ENCODE measurements at regions not wholly inside any gene's neighbourhood (a gene's known extent, or its start where the extent isn't known, plus 50 kb on each side); places are given as distances from the start of the nearest gene placed in this dataset.

- peak; percentile 39 for DNase-seq
Measured at GRCh38 chr5:5665225-5666075, 243.0 kb downstream of the ICE1 start.

GRCh38 chr5:5658889-5659465 lies 236.5 kb downstream of the ICE1 start:
- DNase-seq = no peak

DNA sequence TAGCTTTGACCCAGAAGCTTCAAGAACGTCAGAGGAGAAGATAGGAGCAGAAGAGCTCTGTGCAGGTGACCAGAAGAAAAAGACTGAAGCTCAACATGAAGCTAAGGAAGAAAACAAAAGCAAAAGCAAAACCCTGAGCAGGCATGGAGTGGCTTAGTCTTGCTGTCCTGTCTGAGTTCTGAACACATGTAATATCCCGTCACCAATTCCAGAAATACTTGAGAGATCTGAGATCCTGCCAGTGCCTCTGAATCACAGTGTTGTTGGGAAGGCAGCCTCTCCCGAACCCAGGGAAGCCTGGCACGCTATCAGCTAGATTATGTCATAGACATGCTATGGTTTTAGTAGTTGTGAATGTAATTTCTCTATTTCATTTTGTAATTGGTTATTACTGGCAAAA lies 235.7 kb downstream of the ICE1 start:
- DNase-seq = peak; percentile 72

- DNase-seq = no peak
Measured at GRCh38 chr5:5652181-5652580, 229.7 kb downstream of the ICE1 start.

- no peak for DNase-seq
Measured at GRCh38 chr5:5650949-5651348, 228.5 kb downstream of the ICE1 start.

DNA sequence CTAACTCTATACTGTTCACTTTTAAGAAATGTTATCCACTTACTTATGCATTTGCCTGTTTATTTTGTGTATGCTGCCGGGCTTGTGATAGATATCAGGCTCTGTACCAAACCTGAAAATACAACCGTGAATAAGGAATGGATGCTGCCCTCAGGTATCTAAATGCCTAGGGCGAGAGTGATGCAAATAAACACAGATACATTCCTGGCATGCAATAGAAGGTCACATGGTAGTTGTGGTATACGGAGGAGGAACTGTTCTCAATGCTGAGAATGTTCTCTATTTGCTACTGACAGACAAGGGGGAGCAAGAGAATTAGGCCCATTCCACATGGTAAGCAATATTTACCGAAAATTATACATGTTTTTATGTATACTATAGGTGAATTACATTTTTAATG lies 227.8 kb downstream of the ICE1 start:
- DNase-seq = no peak

DNA sequence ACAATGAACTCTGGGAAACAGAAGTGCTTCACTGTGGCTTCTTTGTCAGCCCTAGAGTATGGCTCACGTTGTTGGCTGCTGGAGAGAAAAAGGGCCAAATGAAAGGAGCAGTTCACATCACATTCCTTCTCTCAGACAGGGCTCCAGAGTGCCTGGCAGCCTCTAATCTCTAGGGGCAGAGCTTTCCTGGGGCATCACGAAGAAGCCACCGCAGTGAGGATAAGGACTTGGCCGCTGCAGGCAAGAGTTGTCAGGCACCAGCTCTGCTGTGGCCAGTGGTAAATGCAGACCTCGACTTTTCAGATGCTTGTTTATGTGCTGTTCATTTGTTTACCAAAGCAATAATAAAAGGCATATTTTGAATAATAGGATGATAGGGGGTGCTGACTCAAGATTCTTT lies 227.2 kb downstream of the ICE1 start:
- DNase-seq = no peak

GRCh38 chr5:5648694-5649093 lies 226.2 kb downstream of the ICE1 start:
- no peak for DNase-seq

GRCh38 chr5:5645891-5646290 lies 223.4 kb downstream of the ICE1 start:
- DNase-seq = no peak

GRCh38 chr5:5645198-5645597 lies 222.7 kb downstream of the ICE1 start:
- no peak for DNase-seq

DNA sequence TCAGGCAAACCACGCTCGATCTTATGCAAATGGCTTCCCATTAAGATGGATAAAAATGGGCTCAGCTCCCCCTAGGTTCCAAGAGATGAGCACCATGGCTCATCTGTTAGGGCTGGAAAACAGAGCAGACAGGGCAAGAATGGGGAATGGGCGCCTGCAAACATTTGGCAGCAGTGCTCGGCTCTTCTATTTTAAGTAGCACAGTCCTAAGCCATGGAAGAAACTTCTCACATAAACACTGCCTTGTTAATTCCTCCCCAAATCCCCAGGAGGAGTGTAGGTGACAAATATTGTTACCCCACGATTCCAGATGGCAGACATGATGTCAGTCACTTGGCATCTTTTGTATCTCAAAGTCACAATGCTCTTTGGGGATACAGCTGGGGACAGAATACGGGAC lies 221.8 kb downstream of the ICE1 start:
- DNase-seq = no peak

GRCh38 chr5:5643481-5643880 lies 221.0 kb downstream of the ICE1 start:
- DNase-seq = no peak

GRCh38 chr5:5638211-5638610 lies 215.7 kb downstream of the ICE1 start:
- peak; percentile 17 for DNase-seq

GRCh38 chr5:5637173-5637572 lies 214.7 kb downstream of the ICE1 start:
- DNase-seq = no peak

- DNase-seq = no peak
Measured at GRCh38 chr5:5634817-5635216, 212.3 kb downstream of the ICE1 start.

- no peak for DNase-seq
Measured at GRCh38 chr5:5633579-5633978, 211.1 kb downstream of the ICE1 start.

DNA sequence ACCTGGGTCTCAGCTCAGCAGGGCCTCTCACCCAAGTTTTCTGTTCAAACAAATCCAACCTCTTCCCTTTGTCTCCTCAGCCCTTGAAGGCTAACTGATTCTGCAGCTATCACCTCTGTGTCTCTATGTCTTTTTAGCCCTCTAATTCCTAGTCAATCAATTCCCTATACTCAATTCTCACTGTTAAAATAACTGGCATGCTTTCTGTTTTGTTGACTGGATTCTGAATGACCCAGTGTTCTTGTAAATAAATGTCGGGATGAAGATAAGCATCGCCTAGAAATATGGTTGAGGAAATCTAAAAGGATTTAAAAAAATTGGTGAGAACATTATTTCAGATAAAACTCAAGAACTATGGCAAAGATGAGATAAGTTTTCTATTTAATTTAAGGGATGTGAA lies 210.2 kb downstream of the ICE1 start:
- DNase-seq = no peak

GRCh38 chr5:5629607-5629978 lies 207.1 kb downstream of the ICE1 start:
- peak; percentile 27 for DNase-seq

DNA sequence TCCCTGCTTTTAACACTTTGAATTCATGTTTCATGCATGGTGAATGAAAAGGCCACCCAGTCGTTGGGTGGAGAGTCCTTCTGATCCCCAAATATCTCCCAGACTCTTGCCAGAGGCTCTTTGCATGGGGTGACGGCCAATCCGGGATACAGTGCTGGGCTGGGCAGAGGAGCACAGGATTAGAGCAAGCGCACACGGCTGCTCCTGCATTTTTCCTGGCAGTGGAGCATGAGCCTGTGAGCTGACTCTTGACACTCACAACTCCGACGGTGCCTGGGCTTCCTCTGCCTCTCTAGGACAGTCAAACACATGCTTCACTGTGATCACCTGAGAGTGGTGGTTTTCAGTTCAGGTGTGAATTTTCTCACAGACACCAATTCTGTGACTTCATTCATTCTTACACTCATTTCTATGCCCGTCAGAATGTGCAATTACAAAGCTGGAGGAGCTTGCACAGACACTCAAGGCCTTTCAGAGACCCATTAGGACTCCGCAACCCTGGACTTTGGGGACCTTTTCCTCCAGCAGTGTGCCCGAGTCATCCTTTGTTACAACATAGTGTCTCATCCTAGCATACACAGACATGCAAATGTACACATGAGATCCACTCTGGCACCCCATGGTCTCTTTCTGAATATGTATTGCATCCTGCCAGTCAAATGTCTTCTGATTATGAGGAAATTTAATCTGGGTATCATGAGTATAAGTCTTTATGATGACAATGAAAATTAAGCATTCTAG lies 206.6 kb downstream of the ICE1 start:
- no peak for DNase-seq

DNA sequence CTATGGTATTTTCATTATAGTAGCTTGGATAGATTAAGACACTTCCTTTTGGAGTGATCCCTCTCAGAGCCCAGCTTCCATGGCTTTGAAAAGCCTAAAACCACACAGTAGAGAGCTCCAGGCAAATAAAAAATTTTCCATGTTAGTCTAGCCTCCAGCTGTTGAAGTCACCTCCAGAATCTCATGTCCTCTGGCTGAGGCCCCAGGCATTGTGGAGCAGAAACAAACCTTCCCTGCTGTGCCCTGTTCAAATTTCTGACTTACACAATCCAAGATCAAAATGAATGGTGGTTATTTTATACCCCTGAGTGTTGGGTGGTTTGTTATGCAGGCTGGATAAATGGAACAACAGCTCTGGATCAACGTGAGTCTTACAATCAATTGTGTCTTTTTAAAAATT lies 203.9 kb downstream of the ICE1 start:
- no peak for DNase-seq

DNA sequence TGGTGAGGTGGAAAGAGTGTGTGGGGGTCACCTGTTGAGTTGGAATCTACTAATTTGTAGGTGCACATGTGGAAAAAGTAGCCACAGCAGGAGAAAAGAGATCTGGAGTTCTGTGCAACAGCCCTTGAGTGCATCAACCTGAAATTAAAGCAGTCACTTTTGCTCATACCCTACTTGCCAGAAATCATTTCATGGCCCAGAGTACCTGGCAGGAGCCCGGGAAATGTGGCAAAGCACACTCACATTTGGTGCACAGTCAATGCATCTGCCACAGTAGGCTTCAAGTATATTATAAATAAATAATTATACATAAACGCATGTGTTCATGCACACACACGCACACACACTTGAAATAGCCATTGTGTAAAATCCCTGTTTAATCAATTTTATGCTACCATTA lies 203.0 kb downstream of the ICE1 start:
- no peak for DNase-seq

DNA sequence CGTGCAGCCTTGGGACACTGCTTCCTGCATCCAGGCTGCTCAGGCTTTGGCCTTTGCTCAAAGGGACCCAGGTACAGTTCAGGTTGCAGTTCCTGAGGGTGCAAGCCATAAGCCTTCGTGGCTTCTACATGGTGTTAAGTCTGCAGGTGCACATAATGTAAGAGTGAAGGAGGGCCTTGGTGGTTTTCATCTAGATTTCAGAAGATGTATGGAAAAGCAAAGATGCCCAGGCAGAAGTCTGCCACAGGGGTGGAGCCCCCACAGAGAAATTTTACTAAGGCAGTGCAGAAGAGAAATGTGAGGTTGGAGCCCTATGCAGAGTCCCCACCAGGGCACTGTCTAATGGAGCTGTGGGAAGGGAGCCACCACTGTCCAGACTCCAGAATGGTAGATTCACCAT lies 200.9 kb downstream of the ICE1 start:
- no peak for DNase-seq

GRCh38 chr5:5622806-5623205 lies 200.3 kb downstream of the ICE1 start:
- no peak for DNase-seq

GRCh38 chr5:5619546-5619945 lies 197.1 kb downstream of the ICE1 start:
- no peak for DNase-seq
